ENCODE measurements at regions not wholly inside any gene's neighbourhood (a gene's known extent, or its start where the extent isn't known, plus 50 kb on each side); places are given as distances from the start of the nearest gene placed in this dataset.

GRCh38 chr9:78118742-78119473, 87.3 kb upstream of the GNAQ start:
- no peak for TF ChIP-seq POLR2A (IDR thresholded peaks at IDR 0.05)
- no peak for TF ChIP-seq CTCF (IDR thresholded peaks at IDR 0.05)
